ENCODE measurements at regions not wholly inside any gene's neighbourhood (a gene's known extent, or its start where the extent isn't known, plus 50 kb on each side); places are given as distances from the start of the nearest gene placed in this dataset.
"Not testable (repeated sequence)": the region's sequence is repeated elsewhere in the genome, so short reads cannot be mapped to it uniquely, and the experiment has no call there.

DNA sequence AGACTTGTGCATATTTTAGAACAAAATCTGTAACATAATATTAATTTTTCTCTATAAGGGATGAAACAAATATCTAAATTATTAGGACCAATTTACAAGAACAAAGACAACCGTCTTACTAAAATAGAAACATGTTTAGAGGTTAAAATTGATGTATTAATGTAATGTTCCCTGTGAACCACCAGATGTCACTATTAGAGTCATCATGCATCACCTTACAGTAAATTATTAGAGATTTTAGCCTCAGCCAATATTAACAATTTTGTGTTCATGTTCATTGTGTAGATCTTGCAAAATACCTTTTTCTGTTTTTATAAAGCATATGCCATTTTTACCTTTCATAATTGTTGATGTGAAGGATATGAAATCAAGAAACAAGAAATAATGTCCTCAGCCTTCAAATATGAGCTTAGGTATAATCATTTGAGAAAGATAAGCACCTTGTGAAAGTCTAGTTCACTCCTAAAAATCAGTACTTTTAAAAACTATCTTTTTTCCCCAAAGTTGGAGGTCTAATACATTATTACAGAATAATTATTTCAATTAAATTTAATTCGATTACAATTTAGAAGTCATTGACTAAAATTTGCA is 344.3 kb upstream of the KCNH7 start:
- DNase-seq, result peak; percentile 53

DNA sequence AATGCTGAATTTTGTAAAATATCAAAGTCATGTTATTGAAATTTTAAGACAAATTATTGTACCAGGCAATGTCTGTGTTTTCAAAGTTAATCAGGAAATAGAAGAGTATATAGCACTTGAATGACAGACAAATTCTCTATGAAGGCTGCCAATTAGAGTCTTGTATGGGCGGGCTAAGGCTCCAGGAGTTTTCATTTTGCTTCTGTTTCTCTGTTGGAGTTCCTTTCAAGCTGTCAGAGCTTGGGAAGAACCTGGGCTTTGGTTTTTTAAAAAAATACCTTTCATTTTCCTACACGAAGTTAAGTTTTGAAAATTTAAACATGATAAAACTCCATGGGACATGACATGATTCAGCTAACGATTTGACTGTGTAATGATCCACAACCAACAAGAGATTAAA is 339.0 kb upstream of the KCNH7 start:
- no peak for DNase-seq

DNA sequence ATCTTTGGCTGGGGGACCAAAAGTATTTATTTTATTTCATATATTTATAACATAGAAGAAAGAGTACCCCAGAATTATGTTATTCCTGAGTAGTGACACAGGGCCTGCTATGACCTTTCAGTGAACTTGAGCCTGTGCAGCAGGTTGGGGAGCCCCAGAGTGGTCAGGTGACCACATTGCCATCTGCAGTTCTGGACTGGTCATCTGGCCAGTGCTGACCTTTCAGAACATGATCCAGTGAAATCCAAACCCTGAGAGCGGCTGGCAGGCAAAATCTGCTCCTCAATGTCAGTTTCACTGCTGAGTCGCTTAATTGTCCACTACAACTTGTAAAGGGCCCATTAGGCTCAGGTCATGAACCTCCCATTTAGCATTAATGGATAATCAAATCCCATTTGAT is 336.7 kb upstream of the KCNH7 start:
- DNase-seq, result no peak

DNA sequence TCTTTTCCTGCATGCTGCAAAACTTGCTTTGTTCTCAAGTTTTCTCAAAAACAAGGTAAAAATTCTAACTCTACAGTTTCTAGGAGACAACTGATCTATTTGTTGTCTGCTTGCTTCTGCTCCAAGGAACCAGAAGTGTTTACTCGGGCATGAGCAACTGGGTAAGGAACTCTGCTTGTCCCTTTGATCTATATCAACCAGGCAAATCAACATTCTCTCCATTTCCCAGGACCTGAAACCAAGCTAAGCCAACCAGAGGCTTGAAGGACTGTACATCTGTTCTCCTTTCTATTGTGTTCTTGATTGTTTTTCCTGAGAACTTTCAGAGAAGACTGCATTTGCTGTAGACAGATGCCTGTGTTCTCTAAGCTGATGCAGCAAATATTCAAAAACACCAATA is 335.0 kb upstream of the KCNH7 start:
- DNase-seq, result no peak

DNA sequence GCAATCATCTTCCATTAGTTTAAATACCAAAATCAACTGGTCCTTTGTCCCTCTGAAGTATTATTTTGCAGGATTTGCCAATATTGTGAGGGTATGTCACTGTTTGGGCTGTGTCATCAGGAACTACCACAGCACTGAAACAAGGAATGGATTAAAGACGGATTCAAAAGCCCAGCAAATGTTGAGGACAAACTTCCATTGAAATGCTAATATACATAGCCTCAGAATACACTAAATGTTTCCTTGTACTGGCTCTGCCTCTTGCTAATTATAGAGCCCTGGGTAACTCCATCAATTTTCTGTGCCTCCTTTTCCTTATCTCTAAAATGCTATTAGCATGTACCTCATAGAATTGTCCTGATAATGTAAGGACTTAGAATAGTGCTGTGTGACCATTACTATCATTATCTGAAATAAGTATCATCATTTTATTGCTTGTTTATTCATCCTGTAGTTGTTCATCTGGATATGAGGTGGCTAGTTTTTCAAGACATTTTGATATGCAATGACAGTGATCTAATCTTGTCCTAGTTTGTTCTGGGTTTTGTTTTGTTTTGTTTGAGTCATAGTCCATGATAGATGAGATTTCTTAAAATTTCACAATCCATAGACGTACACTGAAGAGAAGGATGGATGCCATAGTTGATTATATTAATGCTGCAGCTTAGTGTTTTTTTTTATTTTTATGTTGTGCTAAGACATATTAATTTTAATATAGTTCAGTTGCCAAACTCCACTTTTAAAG is 333.4 kb upstream of the KCNH7 start:
- no peak for DNase-seq

DNA sequence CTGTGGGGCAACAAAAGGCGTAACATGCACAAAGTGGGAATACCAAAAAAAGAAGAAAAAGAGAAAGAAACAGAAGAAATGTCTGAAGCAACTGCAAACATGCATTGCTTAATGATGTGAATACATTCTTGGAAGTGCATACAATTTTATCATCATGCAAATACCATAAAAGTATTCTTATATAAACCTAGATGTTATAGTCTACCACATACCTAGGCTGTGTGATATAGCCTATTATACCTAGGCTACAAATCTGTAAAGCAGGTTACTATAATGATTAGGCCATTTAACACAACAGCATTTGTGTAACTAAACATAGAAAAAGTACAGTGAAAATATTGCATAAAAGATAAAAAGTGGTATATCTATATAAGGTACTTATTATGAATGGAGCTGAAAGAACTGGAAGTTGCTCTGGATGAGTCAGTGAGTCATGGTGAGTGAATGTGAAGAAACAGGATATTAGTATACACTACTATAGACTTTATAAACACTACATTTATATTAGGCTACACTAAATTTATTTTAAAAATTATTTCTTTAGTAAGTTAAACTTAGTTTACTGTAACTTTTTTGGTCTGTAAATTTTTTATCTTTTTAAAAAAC is 319.4 kb upstream of the KCNH7 start:
- peak; percentile 64 for DNase-seq

DNA sequence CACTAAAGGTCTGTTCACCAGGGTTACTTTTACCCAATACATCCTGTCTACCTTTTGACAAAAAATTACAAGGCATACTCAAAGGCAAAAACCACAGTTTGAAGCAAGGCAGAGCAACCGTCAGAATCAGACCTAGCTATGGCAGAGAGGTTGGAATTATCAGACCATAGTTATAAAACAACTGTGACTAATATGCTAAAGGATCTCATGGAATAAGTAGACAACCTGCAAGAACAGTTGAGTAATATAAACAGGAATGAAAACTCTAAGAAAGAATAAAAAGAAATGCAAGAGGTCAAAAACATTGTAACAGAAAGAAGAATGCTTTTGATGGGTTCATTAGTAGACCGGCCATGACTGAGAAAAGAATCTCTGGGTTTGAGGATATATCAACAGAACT is 318.8 kb upstream of the KCNH7 start:
- no peak for DNase-seq

DNA sequence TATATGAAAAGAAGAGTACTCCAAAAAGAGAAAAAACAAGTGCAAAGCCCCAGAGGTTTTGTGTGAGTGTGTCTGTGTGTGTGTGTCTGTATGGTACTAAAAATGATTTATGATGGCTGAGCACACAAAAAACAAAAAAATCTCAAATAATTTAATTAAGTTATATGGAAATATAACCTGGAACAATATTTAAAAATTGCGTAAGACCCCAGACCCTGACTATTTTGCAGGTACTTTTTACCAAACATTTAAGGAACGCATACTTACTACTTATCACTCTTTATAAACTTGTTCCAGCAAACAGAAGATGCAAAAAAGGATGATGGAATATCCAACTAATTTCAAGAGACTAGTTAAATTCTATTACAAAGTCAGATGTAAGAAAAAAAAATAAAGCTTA is 317.4 kb upstream of the KCNH7 start:
- DNase-seq, result no peak

DNA sequence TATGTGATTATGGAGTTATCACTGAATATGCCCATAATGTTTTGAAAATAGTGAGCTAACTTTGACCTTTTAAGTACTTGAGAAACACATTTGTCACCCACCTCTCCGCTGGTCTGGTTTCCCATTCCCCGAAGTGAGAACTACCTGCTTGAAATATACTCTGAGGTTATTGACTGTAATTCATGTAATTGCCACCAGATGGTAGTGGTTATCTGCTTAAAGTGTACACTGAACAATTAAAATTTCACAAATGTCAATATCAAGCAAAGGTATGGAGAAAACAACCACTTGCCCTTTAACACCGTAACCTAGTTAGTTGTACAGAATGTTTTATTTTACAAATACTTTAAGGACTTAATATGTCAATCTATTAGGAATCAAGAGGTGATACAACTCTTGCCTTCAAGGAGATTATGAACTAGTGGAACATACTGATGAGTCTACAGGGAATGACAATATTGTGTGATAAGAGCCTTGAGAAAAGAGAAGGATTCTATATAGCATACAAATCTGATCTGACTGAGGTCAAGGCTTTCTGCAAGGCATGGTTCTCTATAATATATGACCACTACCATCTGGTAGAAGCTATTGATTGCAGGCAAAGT is 316.8 kb upstream of the KCNH7 start:
- DNase-seq, result peak; percentile 69

DNA sequence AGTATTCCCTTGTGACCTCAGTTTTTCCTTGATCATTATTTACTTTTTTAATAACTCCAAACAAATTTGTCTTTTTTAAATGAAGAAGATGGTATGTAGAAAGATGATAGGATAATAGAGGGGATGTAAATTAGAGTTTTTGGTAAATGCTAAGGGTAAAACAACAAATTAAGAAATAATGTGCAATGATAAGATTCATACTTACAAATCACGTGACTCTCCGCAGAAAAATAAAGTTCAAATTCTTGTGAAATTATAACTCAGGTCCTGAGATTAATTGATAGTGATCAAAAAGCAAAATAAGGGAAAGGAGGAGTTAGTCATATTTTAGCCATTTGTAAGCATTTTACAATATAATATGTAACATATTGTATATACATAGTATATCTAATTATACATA is 304.1 kb upstream of the KCNH7 start:
- DNase-seq, result no peak

DNA sequence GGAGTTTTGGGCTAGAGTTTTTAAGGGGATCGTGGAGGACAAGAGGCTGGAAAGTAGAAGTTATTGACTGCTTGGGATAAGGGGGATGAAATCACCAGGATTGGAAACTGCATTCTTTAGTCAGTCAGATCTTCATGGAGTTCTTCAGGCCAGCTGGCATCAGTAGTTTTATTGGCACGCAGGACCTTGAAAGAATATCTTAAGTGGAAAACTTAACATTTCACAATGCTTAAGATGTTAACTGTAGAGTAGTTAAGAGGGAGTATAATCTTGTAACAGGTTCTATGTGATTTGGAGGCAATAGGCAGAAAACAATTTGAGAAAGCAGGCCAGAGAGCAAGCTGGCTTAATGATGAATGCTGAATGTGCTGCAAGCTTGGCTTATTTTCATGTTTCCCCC is 300.4 kb upstream of the KCNH7 start:
- DNase-seq, result no peak

DNA sequence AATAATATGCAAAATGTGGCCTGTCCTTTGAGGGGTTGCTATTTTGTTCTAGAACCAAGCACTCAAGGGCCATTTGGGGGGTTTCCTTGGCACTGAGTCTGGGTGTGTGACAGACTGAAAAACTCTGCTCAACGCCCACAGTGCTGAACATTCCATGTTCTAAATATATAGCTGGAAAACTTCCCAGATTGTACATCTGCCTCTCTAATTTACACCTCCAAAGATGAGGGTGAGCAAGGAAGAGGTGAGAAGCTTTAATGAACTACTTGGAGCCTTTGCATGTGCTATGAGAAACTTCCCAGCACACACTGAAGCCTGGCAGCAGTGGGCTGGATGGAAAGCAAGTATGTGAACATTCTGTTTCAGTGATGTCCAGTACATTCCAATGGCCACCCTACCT is 296.7 kb upstream of the KCNH7 start:
- DNase-seq, result no peak

DNA sequence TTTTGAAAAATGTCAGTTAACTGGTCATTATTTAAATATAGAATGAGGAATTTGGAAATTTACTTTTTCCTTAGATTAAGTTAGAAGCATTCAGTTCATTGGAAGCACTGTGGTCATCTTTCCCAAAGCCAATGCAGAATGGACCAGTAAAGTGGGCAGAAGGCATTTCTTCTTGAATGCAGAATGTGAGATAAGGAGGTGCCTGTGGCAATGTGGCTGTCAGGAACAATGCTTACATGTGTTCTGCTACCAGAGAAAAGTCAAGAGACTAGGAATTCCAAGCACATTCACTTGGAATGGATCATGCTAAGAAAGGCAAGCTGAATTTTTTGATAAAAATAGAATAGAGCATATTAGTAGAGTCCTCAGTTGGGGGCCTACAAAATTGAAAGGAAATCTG is 295.0 kb upstream of the KCNH7 start:
- DNase-seq, result no peak

DNA sequence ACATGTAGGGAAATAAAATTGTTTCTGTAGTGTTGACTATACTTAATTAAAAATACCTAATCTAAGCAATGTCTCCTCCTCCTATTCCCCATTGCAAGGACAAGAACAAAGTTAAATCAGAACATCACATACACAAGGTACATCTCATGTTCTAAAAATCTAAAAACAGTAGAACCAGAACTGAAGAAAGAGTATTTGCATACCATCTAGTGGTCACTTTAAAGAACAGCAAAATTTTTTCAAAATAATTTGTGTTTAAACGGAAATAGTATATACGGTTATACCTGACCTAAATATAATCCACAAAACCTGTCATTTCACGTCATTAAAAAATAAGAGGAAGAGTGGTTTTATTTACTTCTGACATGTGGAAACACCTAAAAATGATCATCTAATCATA is 294.3 kb upstream of the KCNH7 start:
- peak; percentile 7 for DNase-seq

DNA sequence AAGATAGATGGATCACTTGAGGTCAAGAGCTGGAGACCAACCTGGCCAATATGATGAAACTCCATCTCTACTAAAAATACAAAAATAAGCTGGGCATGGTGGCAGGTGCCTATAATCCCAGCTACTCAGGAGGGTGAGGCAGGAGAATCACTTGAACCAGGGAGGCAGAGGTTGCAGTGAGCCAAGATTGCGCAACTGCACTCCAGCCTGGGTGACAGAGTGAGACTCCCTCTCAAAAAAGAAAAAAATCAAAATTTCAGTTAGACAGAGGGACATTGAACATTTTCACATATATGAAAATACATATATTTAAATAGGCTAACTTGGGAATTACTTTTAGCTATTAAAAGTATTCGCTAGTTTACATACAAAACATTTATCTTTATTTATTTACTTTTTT is 293.6 kb upstream of the KCNH7 start:
- DNase-seq, result not testable (repeated sequence)

DNA sequence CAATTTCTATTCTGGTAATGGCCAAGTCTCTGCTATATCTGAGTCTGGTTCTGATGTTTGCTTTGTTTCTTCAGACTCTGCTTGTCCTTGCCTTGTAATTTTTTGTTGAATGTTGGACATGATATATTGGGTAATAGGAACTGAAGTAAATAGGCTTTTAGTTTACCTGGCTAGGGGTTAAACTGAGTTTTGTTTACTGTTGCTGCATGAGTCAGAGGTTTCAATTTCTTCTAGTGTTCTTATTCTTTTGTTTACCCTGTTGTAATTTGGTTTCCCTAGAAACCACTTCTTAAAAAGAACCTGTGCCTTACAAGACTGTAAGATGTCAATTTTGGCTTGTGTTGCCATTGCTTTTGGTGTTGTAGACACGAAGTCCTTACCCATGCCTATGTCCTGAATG is 285.0 kb upstream of the KCNH7 start:
- no peak for DNase-seq

DNA sequence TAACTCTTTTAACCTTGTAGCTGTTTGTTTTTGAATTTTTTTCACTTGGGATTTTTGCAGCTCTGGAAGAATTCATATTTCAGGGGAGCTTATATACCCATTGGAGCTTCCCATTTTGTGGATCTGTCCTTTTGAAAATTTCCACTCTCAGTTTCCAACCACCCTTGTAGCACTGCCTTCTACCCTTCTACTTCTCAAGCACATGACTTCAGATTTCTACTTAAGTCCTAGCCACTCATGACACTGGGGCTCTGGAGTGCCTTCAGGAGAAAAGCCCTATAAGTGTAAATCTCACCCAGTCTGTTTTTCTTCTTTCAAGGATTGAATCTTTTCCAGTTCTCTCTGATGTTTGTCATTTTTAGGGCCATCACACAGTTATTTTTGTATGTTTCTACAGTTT is 283.7 kb upstream of the KCNH7 start:
- DNase-seq, result no peak

DNA sequence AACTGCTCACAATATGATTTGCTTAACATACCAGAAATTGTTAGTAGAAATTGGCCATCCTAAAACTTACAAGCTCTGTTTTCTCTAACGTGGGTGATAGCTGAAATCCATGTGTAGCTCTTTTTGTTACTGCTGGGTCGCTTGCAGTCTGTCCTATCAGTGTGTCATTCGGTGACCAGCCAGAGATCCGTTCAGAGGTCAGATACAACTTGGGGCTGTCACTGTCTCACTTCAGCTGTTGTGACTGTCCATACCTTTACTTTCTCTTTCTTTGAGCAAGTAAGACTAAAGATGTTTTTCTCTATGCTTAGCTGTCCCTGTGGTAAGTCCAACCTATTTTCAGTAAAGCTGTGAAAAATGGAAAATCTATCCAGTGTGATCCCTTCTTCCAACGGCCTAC is 282.9 kb upstream of the KCNH7 start:
- DNase-seq, result no peak

DNA sequence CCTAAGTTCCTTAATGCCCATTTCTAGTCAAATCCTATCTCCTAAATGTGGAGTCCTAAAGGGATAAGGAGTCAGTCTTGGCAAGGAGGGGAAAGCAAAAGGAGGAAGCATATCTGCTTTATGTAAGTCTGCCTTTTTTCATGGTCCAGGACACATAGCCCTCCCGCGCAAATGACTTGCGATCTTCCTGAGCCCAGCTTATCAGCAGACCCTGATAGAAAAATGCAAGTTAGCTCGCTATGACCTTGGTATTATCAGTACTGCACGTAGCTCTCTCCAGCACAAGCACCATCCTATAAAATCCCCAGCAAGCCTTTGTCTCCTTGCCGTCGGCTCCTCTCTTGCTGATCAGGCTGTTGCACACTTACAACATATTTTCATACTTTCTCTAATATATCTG is 281.4 kb upstream of the KCNH7 start:
- DNase-seq, result no peak

DNA sequence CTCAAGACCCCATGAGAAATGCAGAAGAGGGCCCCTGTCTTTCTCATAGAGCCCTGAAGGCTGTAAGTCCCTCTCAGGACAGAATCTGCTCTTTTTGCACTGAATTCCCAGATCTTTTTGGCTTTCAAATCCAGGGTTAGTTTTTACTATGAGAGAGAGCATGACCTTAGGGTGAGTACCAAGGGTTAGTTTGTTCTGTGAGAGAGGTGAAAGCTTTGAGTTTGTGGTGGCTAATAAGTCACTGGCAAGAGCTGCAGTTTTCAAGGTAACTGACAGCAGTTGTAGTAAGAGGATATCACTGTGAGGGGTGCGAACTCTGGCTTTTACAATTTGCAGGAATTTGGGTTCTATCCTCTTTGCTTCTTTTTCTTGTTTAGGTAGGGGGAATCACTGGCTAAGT is 248.4 kb upstream of the KCNH7 start:
- DNase-seq, result no peak

DNA sequence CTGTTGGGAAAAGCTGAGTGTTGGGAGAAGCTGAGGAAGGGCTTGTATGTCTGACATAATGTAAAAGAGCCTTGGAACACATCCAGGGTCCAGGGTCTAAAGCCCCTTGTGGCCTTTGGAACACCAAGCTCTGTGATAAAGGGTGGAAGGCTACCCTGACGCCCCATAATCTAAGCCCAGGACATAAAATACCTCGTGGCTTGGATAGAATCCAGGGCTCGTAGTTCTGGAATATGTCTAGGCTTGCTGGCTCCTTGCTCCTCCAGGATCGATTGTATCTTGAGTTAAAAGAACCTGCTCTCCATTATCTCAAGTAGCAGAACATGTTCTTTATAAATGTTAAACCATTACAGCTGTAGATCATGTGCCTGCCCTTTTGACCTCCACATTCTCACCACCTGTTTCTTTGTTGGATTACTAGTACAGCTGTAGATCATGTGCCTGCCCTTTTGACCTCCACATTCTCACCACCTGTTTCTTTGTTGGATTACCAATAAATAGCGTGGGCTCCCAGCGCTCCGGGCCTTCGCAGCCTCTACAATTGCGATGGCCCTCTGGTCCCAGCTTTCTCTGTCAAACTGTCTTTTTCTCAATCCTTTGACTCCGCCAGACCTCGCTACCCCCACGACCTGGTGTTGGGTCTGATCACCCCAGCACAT is 246.9 kb upstream of the KCNH7 start:
- not testable (repeated sequence) for DNase-seq

DNA sequence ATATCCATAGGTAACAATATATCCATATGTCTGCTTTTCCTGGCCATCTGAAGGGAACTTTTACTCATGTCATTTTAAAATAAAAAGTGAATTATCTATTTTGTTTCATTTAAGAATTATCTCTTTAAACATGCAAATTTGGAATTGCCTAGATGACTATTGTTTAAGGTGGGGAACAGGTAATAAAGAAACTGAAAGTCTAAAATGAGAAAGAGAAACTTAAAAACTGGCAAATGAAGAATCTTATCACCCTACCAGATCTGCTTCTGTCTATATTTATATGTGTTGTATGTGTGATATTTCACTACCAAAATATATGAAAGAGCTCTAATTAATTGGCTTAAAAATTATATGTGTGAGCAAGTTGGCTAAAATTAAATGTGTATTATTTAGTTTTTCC is 243.2 kb upstream of the KCNH7 start:
- DNase-seq, result no peak

DNA sequence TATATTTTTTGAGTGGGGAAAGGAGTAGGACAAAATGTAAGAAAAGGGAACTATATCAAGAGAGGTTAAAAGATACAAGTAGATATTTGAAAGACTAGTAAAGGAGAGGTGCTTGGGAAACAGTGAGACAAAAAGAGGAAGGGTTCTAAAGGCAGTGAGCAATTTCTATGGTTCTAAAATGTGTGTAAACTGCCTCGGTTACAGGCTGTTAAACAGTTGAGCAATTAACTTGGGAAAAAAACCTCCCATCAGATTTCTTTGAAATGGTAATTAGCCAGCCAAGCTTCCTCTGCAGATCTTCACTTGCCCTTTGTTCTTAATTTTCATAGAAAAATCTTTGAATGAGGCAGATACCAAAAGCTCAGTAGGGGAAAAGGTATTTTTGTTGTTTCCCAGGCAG is 238.7 kb upstream of the KCNH7 start:
- no peak for DNase-seq

DNA sequence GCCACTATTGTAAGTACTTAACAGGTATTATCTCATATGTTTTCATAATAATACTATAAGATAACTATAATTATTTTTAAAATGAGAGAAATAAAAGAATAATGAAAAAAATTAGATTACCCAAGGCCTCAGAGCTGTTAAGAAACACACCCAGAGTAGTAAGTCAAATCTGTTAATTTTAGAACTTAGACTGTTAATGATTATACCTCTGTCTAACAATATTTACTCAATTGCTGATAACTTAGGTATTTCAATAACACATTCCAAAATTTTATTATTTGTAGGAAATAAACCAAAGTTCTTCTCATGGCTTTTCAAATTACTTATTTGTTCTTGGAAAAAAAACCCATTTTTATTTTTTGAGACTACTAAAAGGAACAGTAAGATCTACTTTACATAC is 227.5 kb upstream of the KCNH7 start:
- no peak for DNase-seq

Measured in dermis blood vessel endothelial cell (primary cell).